ENCODE measurements at regions not wholly inside any gene's neighbourhood (a gene's known extent, or its start where the extent isn't known, plus 50 kb on each side); places are given as distances from the start of the nearest gene placed in this dataset.

DNA sequence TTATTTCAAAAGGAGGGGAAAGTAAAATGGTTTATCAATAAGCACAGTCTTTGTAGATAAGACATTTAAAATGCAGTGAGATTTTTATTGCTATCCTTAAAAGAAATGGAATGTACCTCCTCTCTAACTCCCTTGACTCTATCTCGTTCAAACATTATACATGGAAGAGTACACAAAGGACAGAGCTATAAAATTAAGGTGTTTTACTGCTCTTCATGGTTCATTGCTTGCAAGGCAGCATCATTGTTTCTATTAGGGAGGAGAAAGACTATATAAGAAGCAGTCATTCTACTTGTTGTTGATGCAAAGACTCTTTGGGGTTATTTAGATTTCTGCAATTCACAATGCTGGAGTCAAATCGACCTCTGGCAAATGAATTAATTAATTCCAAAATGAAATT is 380.2 kb upstream of the NDST3 start:
- no peaks in the 10 kb centered on the region for H4K20me1 ChIP-seq (ENCODE audit: insufficient read depth, low read length)
- H3K27ac ChIP-seq (ENCODE audit: low read depth, low read length, poor library complexity, severe bottlenecking), result no peak overlapping the region
- no peaks in the 10 kb centered on the region for H3K4me1 ChIP-seq (ENCODE audit: insufficient read depth, low read length, poor library complexity, severe bottlenecking)
- ChIA-PET CTCF (ENCODE audit: unreplicated experiment) (no interaction called here), POLR2A (no interaction called here)
- DNase-seq (ENCODE audit: low spot score), result no peak
- no peaks in the 10 kb centered on the region for H3K36me3 ChIP-seq (ENCODE audit: insufficient read depth, low read length)
- intact Hi-C loops (cut with micrococcal nuclease; ENCODE audit: unreplicated experiment), result no loop called here
- no peak overlapping the region for H3K4me2 ChIP-seq (ENCODE audit: low read length)
- H3K4me3 ChIP-seq (ENCODE audit: low read depth, low read length, poor library complexity, severe bottlenecking), result no peak overlapping the region
- no peaks in the 10 kb centered on the region for H3K9me2 ChIP-seq (ENCODE audit: insufficient read depth, low read length)
- BruUV-seq (replicated peaks), result no TSS peak
- no peaks in the 10 kb centered on the region for H3K79me2 ChIP-seq (ENCODE audit: insufficient read depth, low read depth, low read length)
- TF ChIP-seq EZH2phosphoT487 (IDR thresholded peaks at IDR 0.05; ENCODE audit: borderline replicate concordance, low read depth, low read length), result no peak
- TF ChIP-seq, protein P1, sequence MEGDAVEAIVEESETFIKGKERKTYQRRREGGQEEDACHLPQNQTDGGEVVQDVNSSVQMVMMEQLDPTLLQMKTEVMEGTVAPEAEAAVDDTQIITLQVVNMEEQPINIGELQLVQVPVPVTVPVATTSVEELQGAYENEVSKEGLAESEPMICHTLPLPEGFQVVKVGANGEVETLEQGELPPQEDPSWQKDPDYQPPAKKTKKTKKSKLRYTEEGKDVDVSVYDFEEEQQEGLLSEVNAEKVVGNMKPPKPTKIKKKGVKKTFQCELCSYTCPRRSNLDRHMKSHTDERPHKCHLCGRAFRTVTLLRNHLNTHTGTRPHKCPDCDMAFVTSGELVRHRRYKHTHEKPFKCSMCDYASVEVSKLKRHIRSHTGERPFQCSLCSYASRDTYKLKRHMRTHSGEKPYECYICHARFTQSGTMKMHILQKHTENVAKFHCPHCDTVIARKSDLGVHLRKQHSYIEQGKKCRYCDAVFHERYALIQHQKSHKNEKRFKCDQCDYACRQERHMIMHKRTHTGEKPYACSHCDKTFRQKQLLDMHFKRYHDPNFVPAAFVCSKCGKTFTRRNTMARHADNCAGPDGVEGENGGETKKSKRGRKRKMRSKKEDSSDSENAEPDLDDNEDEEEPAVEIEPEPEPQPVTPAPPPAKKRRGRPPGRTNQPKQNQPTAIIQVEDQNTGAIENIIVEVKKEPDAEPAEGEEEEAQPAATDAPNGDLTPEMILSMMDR (conservative IDR thresholded peaks at IDR 0.05; ENCODE audit: low read length), result no peak
- H3K9me3 ChIP-seq (ENCODE audit: low read length), result no peaks in the 10 kb centered on the region
- H2AFZ ChIP-seq (ENCODE audit: low read length), result no peak overlapping the region

DNA sequence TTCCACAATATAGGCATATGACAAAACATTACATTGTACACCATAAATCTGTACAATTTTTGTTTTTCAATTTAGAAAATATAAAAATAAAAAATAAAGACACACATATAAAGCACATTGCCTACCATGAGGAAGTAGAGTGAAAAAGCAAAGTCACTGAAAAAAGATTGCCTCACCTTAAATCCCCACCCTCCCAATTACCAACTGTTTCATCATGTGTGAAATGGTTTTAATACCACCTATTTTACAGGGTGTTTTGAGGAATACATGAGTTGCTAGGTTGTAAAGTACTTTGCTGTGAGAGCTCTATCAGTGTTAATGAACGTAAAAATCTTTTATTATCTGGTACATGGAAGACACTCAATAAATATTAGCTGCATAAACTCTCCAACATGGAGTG is 373.6 kb upstream of the NDST3 start:
- CTCF ChIA-PET (ENCODE audit: unreplicated experiment), result no interaction called here
- Histone ChIP-seq H3K4me2 (ENCODE audit: low read length) (no peak overlapping the region), H2AFZ (ENCODE audit: low read length) (no peak overlapping the region), H3K9me2 (ENCODE audit: insufficient read depth, low read length) (no peaks in the 10 kb centered on the region), H3K9me3 (ENCODE audit: low read length) (no peaks in the 10 kb centered on the region), H4K20me1 (ENCODE audit: insufficient read depth, low read length) (no peaks in the 10 kb centered on the region), H3K36me3 (ENCODE audit: insufficient read depth, low read length) (no peaks in the 10 kb centered on the region), H3K27ac (ENCODE audit: low read depth, low read length, poor library complexity, severe bottlenecking) (no peak overlapping the region), H3K4me3 (ENCODE audit: low read depth, low read length, poor library complexity, severe bottlenecking) (no peak overlapping the region), H3K4me1 (ENCODE audit: insufficient read depth, low read length, poor library complexity, severe bottlenecking) (no peaks in the 10 kb centered on the region), H3K79me2 (ENCODE audit: insufficient read depth, low read depth, low read length) (no peaks in the 10 kb centered on the region)
- intact Hi-C loops (cut with micrococcal nuclease; ENCODE audit: unreplicated experiment), result no loop called here
- no TSS peak for BruUV-seq (replicated peaks)
- no peak for DNase-seq (ENCODE audit: low spot score)
- TF ChIP-seq, protein P1 (conservative IDR thresholded peaks at IDR 0.05; ENCODE audit: low read length), result no peak
- no peak for TF ChIP-seq EZH2phosphoT487 (IDR thresholded peaks at IDR 0.05; ENCODE audit: borderline replicate concordance, low read depth, low read length)
- POLR2A ChIA-PET, result no interaction called here

DNA sequence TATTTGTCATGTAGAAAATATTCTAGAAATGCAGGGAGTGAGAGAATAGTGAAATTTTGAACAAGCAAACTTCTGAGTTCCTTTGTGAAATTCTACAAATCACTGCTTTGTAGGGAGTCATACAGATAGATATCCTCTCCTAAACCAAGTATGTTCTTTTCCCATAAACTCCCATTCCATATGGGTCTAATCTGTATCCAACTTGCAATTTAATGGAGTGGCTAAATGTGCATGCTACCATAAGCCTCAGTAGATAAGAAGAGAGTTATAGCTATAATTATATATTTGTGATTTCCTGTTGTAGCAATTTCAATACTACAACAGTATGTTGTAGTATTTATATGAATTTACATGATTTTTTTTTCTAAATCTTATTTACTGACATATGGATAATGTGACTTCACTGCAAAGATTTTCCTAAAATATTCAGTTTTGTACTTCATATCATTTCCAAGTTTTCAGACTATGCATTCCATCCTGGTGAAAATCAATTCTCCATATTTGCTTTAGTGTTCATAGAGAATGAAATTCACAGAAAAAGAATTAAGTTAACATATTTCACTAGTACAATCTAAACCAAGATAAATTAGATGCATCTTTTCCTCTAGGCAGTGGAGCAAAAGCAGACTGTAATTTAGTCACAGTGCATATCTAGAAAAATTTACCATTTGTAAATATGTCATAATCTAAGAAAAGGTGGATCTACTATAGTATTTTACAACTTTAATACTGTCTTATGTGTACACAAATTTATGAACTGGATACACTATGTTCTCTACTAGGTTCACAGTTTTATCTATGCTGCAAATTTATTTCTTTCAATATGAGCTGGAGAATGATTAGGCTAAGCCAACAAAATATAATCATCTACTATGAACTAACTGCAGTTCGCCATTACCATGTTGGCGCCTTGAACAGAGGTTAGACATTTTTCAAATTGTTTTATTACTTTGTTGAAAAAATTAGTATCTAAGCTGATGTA is 372.9 kb upstream of the NDST3 start:
- POLR2A ChIA-PET, result interaction anchor here (0.7 kb wide), 1 partner anchor 60 kb away, joined by 3 read pairs; no protein-coding TSS in a partner anchor

More for the DNA sequence above, 372.9 kb upstream of the NDST3 start:
- TF ChIP-seq, protein P1 (conservative IDR thresholded peaks at IDR 0.05; ENCODE audit: low read length), result no peak
- TF ChIP-seq EZH2phosphoT487 (IDR thresholded peaks at IDR 0.05; ENCODE audit: borderline replicate concordance, low read depth, low read length), result no peak
- no peaks in the 10 kb centered on the region for H3K4me1 ChIP-seq (ENCODE audit: insufficient read depth, low read length, poor library complexity, severe bottlenecking)
- CTCF ChIA-PET (ENCODE audit: unreplicated experiment), result no interaction called here
- H3K79me2 ChIP-seq (ENCODE audit: insufficient read depth, low read depth, low read length), result no peaks in the 10 kb centered on the region
- no peak for DNase-seq (ENCODE audit: low spot score)
- BruUV-seq (replicated peaks), result no TSS peak
- no peaks in the 10 kb centered on the region for H3K9me2 ChIP-seq (ENCODE audit: insufficient read depth, low read length)
- no peak overlapping the region for H2AFZ ChIP-seq (ENCODE audit: low read length)
- intact Hi-C loops (cut with micrococcal nuclease; ENCODE audit: unreplicated experiment), result no loop called here
- H4K20me1 ChIP-seq (ENCODE audit: insufficient read depth, low read length), result no peaks in the 10 kb centered on the region
- H3K4me2 ChIP-seq (ENCODE audit: low read length), result no peak overlapping the region
- H3K27ac ChIP-seq (ENCODE audit: low read depth, low read length, poor library complexity, severe bottlenecking), result no peak overlapping the region
- no peaks in the 10 kb centered on the region for H3K36me3 ChIP-seq (ENCODE audit: insufficient read depth, low read length)
- H3K9me3 ChIP-seq (ENCODE audit: low read length), result no peaks in the 10 kb centered on the region
- H3K4me3 ChIP-seq (ENCODE audit: low read depth, low read length, poor library complexity, severe bottlenecking), result no peak overlapping the region
